ENCODE measurements at regions not wholly inside any gene's neighbourhood (a gene's known extent, or its start where the extent isn't known, plus 50 kb on each side); places are given as distances from the start of the nearest gene placed in this dataset.
"Not testable (repeated sequence)": the region's sequence is repeated elsewhere in the genome, so short reads cannot be mapped to it uniquely, and the experiment has no call there.

- 17 to 32% (median 18%) methylated on average over 3 of the region's 3 CpGs for WGBS, 5 donors
- DNase-seq: peak in 1 of 2 donors; percentile 54
- H3K4me3 ChIP-seq: no peak overlapping the region
Observed at GRCh38 chr14:45810152-45810872, 557.3 kb upstream of the MIS18BP1 start.

GRCh38 chr14:45807178-45807899 lies 554.3 kb upstream of the MIS18BP1 start:
- 68 to 76% (median 70%) methylated on average over 5 of the region's 5 CpGs for WGBS, 5 donors
- H3K27ac ChIP-seq: no peak overlapping the region
- H3K4me1 ChIP-seq: peaks cover 0 to 20% (median 5%) of the 10 kb centered on the region in 4 donors
- no peaks in the 10 kb centered on the region for H3K36me3 ChIP-seq
- H3K9me3 ChIP-seq: no peaks in the 10 kb centered on the region
- no peaks in the 10 kb centered on the region for H3K27me3 ChIP-seq
- no peak overlapping the region for H3K4me3 ChIP-seq
- DNase-seq: no peak
- no peak for TF ChIP-seq POLR2A (IDR thresholded peaks at IDR 0.05)
- TF ChIP-seq EP300 (IDR thresholded peaks at IDR 0.05): no peak
- no peak for TF ChIP-seq CTCF (IDR thresholded peaks at IDR 0.05)
- TF ChIP-seq POLR2AphosphoS5 (IDR thresholded peaks at IDR 0.05): no peak
- intact Hi-C loops (cut with DNase I; ENCODE audit: low total_unique reads): no loop called here

More at GRCh38 chr14:45810152-45810872, 557.3 kb upstream of the MIS18BP1 start:
- no peaks in the 10 kb centered on the region for H3K36me3 ChIP-seq
- peak overlapping the region in 1 of 5 donors; percentile 2 for H3K27ac ChIP-seq
- TF ChIP-seq POLR2A (IDR thresholded peaks at IDR 0.05): no peak
- TF ChIP-seq CTCF (IDR thresholded peaks at IDR 0.05): peak in 2 of 7 experiments; percentile 20 to 35
- TF ChIP-seq EP300 (IDR thresholded peaks at IDR 0.05): no peak
- no peak for TF ChIP-seq POLR2AphosphoS5 (IDR thresholded peaks at IDR 0.05)
- peaks cover 0 to 20% (median 5%) of the 10 kb centered on the region in 4 donors for H3K4me1 ChIP-seq
- intact Hi-C loops (cut with DNase I; ENCODE audit: low total_unique reads): no loop called here
- no peaks in the 10 kb centered on the region for H3K27me3 ChIP-seq
- H3K9me3 ChIP-seq: no peaks in the 10 kb centered on the region

- H3K4me3 ChIP-seq: no peak overlapping the region
- no peaks in the 10 kb centered on the region for H3K27me3 ChIP-seq
- DNase-seq: no peak
- no peaks in the 10 kb centered on the region for H3K36me3 ChIP-seq
- intact Hi-C loops (cut with DNase I; ENCODE audit: low total_unique reads): no loop called here
- peaks cover 0 to 8% (median 5%) of the 10 kb centered on the region in 4 donors for H3K9me3 ChIP-seq
- H3K4me1 ChIP-seq: no peaks in the 10 kb centered on the region
- 85 to 92% (median 91%) methylated on average over 2 of the region's 2 CpGs for WGBS, 5 donors
- no peak overlapping the region for H3K27ac ChIP-seq
- TF ChIP-seq POLR2A (IDR thresholded peaks at IDR 0.05): no peak
- TF ChIP-seq EP300 (IDR thresholded peaks at IDR 0.05): no peak
- no peak for TF ChIP-seq CTCF (IDR thresholded peaks at IDR 0.05)
- no peak for TF ChIP-seq POLR2AphosphoS5 (IDR thresholded peaks at IDR 0.05)
Observed at GRCh38 chr14:45799511-45799910, 546.5 kb upstream of the MIS18BP1 start.

GRCh38 chr14:45798659-45799058 lies 545.7 kb upstream of the MIS18BP1 start:
- Histone ChIP-seq H3K27ac (no peak overlapping the region), H3K9me3 (peaks cover 0 to 8% (median 5%) of the 10 kb centered on the region in 4 donors), H3K36me3 (no peaks in the 10 kb centered on the region), H3K27me3 (no peaks in the 10 kb centered on the region), H3K4me1 (no peaks in the 10 kb centered on the region), H3K4me3 (no peak overlapping the region)
- 80 to 93% (median 91%) methylated on average over 3 of the region's 3 CpGs for WGBS, 5 donors
- no peak for TF ChIP-seq EP300 (IDR thresholded peaks at IDR 0.05)
- no peak for TF ChIP-seq CTCF (IDR thresholded peaks at IDR 0.05)
- TF ChIP-seq POLR2A (IDR thresholded peaks at IDR 0.05): no peak
- TF ChIP-seq POLR2AphosphoS5 (IDR thresholded peaks at IDR 0.05): no peak
- DNase-seq: no peak
- intact Hi-C loops (cut with DNase I; ENCODE audit: low total_unique reads): no loop called here

GRCh38 chr14:45796006-45796405 lies 543.0 kb upstream of the MIS18BP1 start:
- H3K27ac ChIP-seq; H3K27me3 ChIP-seq; H3K9me3 ChIP-seq; H3K36me3 ChIP-seq; intact Hi-C loops (cut with DNase I; ENCODE audit: low total_unique reads); H3K4me1 ChIP-seq; H3K4me3 ChIP-seq: not testable (repeated sequence)
- DNase-seq: peak in 1 of 2 donors; percentile 27
- WGBS, 5 donors: 50 to 85% (median 71%) methylated on average over 7 to 8 of the region's 8 CpGs
